Skeletal muscle cell (primary cell): ENCODE measurements at regions not wholly inside any gene's neighbourhood (a gene's known extent, or its start where the extent isn't known, plus 50 kb on each side); places are given as distances from the start of the nearest gene placed in this dataset.
"Not testable (repeated sequence)": the region's sequence is repeated elsewhere in the genome, so short reads cannot be mapped to it uniquely, and the experiment has no call there.

ENCODE experiments used
- DNase-seq: peaks from one replicate; pipeline ENCODE4 v3.0.0-alpha.2; 2010; ENCODE audit warnings: low read depth
- H3K4me3 ChIP-seq: 2 replicates; pipeline ENCODE4 v1.5.1; 2011; ENCODE audit warnings: low read depth, mild to moderate bottlenecking, control low read depth, low read length, moderate library complexity

DNA sequence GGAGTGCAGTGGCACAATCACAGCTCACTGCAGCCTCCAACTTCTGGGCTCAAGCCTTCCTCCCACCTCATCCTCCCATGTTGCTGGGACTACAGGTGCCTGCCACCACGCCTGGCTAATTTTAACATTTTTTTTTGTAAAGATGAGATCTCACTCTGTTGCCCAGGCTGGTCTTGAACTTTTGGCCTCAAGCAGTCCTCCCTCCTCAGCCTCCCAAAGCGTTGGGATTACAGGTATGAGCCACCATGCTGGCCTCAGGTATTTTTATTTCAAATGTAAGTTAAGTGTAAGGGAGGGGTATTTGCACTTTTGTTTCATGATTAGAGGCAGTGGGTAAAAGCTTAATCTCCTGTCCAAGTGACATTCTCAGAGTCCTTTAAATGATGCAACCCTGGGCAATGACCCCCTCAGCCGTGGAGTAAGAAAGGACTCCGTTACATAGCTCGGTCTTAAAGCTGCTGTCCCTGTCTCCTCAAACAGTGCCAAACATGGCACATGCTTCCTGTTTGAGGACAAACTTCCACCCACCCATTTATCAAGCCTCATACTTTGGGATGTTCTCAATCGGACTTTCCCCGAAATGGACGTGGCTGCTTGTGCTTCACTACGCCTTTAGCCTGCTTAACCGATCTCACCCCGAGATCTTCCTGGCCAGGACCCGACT, 296.1 kb downstream of the BAMBI start:
- H3K4me3 ChIP-seq = no peak overlapping the region
- DNase-seq = no peak

DNA sequence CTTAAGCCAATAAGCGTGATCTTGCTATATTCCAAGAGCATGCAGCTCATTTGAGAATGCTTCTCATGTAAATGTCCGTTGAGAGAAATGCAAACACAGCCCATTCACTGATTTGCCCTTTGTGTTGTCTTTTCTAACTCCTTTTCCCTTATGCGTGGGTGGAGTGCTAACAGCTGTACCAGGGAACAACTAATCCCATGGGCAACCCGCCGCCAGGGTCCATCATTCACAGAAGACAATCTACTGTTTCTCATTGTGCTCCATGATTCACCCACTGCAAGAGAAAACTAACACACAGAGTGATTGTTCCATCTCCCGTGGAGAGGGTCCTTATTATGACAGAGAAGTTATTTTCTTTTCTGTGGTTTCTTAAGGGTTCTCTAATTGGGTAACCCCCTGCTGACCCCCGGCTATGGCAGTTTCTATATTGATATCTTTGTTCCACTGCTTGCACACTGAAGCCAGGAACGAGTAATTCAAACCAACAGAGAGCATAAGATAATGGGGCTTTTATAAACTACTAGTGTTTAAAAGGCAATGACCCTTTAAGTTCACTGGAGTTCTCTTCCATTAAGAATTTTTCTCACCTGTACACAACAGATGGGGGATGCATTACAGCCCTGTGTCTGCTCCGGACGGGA, 298.7 kb downstream of the BAMBI start:
- DNase-seq = peak; percentile 82
- H3K4me3 ChIP-seq = no peak overlapping the region

DNA sequence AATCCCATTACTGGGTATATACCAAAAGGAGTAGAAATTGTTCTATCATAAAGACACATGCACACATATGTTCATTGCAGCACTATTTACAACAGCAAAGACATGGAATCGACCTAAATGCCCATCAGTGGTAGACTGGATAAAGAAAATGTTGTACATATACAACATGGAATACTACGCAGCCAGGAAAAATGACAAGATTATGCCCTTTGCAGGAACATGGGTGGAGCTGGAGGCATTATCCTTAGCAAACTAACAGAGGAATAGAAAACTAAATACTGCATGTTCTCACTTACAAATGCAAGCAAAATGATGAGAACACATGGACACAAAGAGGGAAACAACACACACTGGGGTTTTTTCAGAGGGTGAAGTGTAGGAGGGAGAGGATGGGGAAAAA, 300.2 kb downstream of the BAMBI start:
- no peak overlapping the region for H3K4me3 ChIP-seq
- no peak for DNase-seq

DNA sequence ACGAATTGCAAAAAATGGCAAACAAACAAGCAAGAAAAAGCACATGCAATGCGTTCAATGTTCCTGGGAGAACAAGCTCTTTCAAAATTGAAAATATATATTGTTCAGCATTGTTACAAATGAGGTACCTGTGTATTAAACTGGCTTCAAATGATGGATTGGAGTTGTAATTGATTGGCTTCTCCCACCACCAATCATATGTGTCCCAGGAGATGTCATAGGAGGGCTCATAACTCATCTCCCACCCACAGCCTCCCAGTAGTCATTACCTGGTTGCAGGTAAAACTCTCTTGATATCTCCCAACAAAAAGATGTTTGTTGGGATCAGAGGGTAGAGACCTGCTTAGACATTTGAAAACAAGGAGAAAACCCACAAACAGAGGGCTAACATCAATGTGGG, 302.9 kb downstream of the BAMBI start:
- no peak overlapping the region for H3K4me3 ChIP-seq
- DNase-seq = no peak

DNA sequence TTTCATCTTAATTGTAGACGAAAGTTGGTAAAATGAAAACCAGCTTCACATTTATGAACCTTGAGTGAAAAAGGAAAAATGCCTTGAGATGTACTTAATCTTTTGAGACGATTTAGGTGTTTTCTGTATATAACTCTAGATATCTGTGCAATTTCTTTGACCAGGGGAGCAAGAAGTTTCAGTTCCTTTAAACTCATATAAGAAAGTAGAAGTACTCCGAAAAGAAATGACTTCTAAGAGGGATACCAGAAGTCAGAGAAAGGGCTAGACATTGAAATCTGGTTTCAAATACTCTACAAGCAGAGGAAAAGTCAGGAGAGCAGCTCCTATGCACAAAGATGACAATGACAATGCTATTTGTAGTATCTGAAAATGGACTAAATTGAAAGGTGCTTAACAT, 303.7 kb downstream of the BAMBI start:
- DNase-seq = no peak
- H3K4me3 ChIP-seq = no peak overlapping the region

DNA sequence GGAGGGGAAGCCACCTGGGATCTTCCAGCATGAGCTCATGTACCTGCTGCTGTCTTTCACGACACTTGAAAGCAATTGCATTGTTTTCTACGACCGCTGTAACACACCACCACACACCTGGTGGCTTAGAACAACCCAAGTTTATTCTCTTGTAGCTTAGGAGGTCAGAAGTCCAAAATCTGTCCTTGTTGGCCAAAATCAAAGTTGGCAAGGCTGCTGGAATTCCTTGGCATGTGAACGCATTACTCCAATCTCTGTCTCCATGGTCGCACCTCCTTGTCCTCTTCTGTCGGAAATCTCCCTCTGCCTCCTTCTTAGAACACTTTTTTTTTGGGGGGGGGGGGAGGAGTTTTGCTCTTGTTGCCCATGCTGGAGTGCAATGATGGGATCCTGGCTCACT, 305.7 kb downstream of the BAMBI start:
- H3K4me3 ChIP-seq = no peak overlapping the region
- DNase-seq = no peak

DNA sequence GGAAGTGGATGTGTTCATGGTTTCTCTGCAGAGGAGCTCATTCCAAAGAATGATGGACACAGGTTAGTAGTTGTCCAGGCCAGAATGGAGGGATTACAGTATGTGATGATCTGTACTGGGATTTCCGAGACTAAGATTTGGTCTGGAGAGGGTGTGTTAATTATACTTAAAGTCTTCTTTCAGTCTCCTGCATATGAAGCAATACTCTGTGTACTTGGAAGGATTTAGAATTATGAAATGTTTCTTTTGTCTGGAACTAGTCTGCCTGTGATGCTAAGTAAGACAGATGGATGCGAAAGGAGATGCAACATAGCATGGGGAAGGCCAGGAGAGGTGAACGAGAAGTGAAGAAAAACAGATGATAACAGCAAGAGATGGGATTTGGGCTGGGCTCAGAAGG, 305.1 kb upstream of the LYZL1 start:
- no peak overlapping the region for H3K4me3 ChIP-seq
- DNase-seq = no peak

DNA sequence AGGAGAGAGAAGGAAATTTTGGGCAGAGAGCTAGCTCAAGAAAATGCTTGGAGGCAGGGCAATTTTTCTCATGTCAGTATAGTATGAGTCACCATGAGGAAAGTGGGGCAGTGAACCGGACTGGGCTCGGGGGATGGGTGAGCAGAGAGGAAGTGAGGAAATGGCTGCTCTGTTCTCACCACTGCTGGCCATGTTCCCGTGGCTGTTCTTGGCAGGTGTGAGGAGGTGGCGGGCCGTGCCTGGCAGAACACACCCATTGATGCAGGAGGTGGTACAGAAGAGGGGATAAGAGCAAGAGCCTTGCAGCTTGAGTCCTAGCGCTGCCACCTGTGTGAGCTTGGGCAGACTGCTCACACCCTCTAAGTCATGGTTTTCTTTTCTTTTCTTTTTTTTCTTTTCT, 304.4 kb upstream of the LYZL1 start:
- DNase-seq = peak; percentile 64
- no peak overlapping the region for H3K4me3 ChIP-seq

DNA sequence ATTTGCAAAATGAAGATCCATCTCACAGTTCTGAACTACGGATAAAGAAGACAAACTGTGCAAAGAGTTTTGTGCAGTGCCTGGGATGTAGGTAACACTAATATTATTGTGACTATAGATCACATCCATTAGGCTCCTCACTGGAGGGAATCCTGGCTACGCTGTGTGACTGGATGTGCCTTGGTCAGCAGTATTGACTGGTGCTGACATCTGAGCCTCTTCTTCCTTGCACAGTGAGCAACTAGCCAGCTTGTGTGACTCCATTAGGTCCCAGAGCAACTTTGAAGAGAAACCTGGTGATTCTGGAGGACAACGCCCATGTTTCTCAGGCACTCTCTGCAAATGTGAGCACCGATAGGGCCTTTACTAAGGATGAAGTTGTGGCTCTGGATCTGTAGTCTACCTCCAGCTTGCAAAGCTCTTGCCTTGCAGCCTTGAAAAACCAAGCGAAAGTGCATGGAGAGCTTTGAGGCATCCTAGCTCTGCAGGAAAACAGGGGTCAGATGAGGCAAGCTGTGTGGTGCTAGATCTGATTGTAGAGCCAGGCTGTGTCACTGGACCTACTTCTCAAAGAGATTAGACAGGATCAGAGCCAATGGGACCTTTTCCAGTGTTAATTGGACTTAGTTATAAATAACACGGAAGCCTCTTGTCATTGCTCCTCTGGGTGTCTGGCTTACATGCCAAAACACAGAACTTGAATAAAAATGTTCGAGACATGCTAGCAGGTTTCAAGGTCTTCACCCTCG, 303.6 kb upstream of the LYZL1 start:
- no peak for DNase-seq

DNA sequence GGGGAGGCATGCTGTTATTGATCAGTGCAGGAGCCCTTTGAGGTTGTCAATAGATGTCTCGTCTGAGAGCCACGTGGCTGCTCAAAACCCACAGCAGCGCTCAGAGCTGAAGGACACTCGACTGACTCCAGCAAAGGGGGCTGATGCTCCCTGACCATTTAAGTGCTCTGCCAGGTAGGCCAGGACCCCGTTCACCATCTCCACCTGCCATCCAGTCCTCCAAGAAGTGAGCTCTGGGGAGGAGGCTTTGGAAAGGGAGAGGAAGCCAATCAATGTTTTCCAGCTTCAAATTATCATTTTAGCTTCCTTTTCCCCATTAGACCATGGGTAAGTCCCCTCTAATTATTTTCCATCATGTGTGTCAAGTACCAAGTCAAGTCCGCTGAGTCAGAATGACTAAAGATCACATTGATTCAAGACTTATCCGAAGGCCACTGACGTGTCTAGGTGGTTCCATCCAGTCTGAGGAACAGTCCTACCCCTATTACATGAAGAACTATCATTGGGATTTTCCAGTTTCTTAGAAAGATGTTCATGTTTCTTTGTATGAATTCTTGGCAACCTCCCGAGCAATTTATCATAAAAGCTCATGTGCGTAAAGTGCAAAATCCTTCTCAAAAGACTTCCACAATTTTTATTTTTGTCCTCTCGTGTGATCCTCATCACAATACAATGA, 302.6 kb upstream of the LYZL1 start:
- no peak for DNase-seq
- H3K4me3 ChIP-seq = no peak overlapping the region

More for the DNA sequence above, 303.6 kb upstream of the LYZL1 start:
- H3K4me3 ChIP-seq = no peak overlapping the region

DNA sequence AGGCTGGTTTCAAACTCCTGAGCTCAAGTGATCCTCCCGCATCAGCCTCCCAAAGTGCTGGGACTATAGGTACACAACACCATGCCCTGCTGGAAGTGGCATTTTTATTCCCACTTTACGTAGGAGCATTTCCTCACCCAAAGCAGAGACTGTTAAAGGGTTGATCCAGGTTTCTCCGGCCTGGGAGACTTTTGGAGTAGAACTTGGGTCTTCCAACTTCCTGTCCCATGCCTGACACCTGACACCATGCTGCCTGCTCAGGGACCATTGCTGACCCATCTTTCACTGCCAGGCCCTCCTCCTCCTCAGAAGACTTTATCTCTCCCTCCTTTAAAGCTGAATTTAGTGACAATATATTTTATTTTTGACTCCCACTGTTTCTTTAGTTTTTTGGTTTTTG, 302.0 kb upstream of the LYZL1 start:
- no peak for DNase-seq
- no peak overlapping the region for H3K4me3 ChIP-seq

DNA sequence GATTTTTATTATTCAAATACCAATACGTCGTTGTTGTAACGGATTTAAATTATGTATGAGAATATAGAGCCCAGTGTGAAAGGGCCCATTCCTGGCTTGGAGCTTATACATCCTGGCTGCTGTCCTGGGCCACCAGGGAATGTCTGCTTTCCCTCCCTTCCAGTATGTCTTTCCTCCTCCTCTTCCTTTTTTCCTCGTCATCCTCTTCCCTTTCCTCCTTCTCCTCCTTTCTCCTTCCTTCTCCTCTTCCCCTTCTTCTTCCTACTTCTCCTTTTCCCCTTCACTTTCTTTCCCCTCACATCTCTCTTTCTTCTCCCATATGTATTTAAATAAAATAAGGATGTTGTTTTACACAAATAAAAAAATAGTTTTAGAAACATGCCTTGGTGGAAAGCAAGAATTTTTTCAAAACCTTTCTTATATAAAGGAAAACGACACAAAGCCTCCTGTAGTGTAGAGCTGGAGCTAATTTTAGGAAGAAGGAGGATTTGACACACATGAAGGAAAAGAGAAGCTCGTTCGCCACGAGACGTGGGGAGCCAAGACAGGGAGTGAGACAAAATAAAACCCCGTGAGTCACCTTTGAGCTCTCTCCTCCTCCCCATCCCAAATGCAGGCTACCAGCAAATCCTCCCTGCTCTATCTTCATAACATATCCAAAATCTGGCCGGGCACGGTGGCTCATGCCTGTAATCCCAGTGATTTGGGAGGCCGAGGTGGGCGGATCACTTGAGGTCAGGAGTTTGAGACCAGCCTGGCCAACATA, 301.1 kb upstream of the LYZL1 start:
- H3K4me3 ChIP-seq = no peak overlapping the region
- no peak for DNase-seq

DNA sequence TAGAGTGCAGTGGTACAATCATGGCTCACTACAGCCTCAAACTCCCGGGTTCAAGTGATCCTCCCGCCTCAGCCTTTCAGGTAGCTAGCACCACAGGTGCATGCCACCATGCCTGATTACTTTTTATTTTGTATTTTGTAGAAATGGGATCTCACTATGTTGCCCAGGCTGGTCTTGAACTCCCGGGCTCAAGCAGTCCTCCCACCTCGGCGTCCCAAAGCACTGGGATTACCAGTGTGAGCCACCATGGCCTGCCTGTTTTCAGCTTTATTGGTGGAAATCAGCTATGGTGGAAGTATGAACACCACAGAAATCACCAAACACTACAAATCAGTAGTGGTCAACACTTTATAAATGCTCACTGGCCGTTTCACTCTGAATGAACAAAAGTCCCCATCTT, 299.9 kb upstream of the LYZL1 start:
- DNase-seq = no peak
- H3K4me3 ChIP-seq = no peak overlapping the region

DNA sequence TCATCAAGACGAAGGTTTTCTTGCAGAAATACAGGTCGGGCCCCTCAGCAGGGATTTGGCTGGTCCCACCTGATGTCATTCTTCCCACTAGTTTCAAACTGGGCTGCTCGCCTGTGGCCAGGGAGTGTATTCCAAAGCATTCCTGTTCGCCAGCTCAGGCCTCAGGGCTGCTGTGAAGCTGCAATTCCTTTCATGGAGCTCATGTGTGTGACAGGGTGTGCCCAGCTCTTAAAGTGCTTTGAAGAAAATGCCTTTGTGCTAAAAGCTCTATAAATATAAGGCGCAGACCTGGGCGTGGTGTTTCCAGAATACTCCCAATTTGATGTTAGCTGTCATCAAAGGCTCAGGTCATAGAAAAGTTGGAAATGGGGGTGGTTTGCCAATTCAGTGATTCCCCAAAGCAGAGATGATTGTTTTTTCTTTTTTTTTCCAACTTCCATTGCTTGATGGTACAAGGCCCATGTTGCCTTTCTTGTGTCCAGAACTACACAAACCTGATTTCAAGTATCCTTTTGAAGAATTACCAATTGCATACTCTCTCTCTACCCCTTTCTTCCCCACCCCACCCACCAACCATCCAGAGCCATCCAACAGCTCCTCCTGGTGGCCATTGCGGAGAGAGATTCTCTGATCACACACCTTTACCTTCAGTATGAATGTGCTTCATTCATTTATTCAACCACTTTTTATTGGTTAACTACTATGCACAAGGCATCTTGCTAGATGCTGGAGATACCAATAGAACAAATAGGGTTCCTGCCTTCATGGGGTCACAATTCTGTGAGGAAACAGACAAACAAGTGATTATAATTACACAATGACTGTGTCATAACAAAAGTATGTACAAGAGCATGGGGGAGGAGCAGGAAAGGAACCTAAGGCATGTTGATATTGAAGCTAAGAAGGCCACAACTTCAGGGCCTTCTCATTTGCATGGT, 297.3 kb upstream of the LYZL1 start:
- H3K4me3 ChIP-seq = no peak overlapping the region
- DNase-seq = no peak

DNA sequence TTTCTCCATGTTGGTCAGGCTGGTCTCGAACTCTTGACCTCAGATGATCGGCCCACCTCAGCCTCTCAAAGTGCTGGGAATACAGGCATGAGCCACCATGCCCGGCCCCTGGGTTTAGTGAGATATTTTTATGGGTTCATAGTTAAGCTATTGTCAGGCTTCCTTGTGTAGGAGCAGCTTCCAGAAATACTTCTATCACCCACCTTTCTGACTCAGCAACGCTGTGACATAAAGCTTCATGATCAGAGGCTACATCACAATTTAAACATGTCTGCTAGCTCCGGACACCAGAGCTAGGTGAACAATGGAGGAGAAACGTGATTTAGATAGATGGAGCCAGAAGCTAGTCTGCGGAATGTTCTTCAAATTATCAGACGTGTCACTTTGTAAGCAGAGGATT, 295.8 kb upstream of the LYZL1 start:
- no peak for DNase-seq

DNA sequence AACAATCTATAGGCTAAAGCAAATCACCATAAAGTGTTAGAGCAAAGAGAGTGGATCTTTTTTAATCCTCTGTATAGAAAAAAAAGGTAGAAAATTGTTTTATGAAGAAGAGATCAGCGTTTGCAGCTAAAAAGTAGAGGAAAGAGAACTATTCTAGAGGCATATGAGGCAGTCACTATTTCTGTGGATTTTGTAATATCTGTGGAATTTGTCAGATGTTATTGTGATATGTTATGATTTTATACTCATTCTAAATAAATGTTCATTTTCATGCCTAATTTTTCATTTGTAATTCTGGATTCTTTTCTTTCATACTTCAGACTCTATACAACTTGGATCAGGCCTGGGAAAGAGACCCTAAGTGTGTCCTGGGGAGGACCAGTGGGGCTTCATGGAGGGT, 295.0 kb upstream of the LYZL1 start:
- no peak overlapping the region for H3K4me3 ChIP-seq
- no peak for DNase-seq

More for the DNA sequence above, 295.8 kb upstream of the LYZL1 start:
- no peak overlapping the region for H3K4me3 ChIP-seq

DNA sequence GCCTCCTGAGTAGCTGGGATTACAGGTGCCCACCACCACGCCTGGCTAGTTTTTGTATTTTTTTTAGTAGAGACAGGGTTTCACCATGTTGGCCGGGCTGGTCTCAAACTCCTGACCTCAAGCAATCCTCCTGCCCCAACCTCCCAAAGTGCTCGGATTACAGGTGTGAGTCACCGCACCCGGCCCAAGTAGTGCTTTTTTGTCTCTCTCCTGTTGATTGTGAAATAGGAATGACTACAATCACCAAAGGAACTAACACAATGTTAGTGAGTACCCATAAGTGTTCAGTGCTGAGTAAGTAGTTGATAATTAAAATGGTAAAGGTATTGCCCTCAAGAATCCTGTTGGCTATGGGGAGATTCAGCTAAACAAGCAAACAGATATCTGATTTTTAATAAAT, 294.1 kb upstream of the LYZL1 start:
- not testable (repeated sequence) for H3K4me3 ChIP-seq, DNase-seq

DNA sequence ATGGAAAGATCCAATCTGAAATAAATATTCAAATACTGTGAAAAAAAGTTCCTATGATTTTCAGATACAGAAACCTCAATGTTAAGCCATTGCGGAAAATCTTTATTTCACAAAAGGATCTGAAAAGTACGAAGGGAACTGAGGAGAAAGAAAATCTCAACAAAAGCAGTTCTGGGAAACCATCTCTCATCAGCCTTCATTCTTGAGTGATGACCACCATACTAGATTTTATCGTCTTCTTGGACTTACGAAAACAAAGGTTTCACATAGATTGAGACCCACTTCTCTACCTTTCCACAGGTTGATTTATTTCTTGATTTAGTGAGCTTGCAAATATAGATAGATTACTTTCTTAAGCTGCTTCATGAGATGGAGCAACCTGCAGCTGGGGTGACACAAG, 293.4 kb upstream of the LYZL1 start:
- DNase-seq = no peak
- no peak overlapping the region for H3K4me3 ChIP-seq

DNA sequence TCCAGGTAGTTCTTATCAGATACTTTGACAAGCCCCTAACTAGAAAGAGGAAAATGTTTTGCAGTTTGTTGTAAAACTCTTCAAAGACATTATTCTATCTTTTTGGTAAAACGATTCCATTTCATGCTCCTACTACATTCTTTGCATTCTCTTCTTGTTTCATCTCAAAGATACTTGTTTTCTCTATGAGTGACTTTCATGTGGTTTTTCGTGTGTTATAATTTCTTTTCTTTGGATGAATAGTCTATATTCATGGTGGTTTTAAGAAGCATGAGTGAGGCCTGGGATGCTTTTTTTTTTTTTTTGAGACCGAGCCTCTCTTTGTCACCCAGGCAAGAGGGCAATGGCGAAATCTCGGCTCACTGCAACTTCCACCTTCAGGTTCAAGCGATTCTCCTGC, 292.5 kb upstream of the LYZL1 start:
- H3K4me3 ChIP-seq = no peak overlapping the region
- DNase-seq = no peak
